ENCODE measurements at regions not wholly inside any gene's neighbourhood (a gene's known extent, or its start where the extent isn't known, plus 50 kb on each side); places are given as distances from the start of the nearest gene placed in this dataset.

- TF ChIP-seq CTCF (IDR thresholded peaks at IDR 0.05) = no peak
- TF ChIP-seq MAX (IDR thresholded peaks at IDR 0.05; ENCODE audit: low read depth) = no peak
These were observed 258.3 kb upstream of the TCF21 start for GRCh38 chr6:133630651-133631050.
